Stimulated activated CD4-positive, alpha-beta T cell treated with anti-CD3 and anti-CD28 coated beads, Interleukin-1b, Interleukin-23, amount 100 ng/mL, for 1 hour (primary cell): ENCODE measurements at regions not wholly inside any gene's neighbourhood (a gene's known extent, or its start where the extent isn't known, plus 50 kb on each side); places are given as distances from the start of the nearest gene placed in this dataset.

ENCODE experiments used
- DNase-seq, 2 donors: peaks; one replicate each; pipeline ENCODE4 v3.0.0-alpha.2; 2020; ENCODE audit warnings: low read depth in 2 of 2

DNA sequence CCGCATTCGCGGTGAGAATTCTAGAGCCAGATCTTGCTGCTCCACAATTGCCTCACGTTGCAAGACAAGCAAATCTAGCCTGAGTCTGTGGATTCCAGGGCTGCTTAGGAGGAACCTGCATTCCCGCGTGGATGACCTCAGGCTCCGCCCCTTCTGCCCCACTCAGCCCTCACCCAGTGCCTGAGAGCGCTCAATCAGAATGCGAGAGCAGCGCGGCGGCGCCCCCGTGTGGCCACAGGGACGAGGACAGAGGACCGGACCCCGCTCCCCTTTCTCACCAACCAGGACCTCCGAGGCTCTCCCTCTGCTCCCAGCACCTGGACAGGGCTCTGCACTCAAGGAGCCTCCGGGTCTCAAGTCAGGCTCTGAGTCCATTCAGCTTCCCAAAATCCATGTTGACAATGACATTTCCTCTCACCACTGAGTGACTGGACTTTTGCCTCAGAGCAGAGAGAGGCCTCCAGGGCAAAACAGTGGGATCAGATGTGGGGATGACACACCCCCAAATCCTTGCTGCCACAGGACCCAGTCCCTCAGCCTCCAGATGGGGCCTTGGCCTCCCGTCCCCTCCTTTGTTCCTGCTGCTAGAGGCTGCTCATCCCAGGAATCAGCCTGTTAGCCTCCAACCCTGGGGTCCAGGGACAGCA is 52.0 kb downstream of the RPP21 start:
- DNase-seq, result peak; percentile 68 to 87

DNA sequence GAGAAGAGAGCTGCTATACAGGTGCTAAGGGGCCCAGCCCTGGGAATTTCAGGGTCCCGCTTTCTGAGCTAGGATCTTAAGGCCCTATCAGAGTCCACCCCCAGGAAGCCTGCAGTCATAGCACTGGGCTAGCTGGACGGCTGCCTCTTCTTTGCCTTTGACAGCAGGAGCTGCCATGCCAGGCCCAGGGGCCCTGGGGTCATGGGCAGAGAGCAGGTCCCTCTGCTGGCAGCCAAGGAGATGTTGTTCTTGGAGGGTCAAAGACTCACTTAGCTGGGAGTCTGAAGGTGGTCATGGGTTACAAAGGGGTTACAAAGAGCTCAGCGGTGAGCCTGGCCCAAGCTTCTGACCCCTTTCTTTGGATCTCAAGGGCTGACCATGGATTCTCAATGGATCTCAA is 52.7 kb downstream of the RPP21 start:
- no peak for DNase-seq

DNA sequence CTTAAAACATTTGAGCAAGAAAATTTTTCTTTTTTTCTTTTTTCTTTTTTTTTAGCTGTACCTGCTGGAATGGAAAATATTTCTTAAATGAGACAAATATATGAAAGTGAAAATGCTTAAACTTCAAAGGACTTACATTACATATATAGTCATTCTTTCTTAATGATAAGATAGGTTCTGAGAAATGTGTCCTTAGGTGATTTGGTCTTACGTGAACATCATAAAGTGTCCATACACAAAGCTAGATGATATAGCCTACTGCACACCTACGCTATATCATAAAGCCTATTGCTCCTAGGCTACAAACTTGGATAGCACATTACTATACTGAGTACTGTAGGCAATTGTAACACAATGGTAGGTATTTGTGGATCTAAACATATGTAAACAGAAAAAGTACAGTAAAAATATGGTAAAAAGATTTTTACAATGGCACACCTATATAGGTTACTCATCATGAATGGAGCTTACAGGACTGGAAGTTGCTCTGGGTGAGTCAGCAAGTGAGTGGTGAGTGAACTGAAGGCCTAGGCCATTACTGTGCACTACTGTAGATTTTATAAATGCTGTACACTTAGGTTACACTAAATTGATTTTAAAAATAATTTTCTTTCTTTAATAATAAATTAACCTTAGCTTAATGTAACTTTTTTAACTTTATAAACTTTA is 54.6 kb downstream of the RPP21 start:
- DNase-seq, result no peak

DNA sequence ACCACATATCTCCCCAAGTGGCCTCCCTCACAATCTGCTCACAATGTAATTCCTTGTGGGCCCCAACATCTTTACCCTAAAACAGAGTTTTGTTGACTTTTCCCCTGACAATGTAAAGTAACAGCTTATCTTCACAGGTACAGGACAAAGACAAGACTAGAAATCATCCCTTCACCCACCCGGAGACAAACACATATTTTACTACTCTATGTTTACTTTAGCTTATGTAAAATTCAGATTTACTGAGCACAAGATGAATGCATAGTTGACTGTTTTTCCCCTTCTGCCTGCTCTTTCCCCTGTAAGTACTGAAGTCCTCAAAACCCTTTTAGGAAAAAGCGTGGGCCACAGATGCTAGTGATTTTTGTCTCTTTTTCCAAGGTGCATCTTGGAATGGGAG is 61.0 kb downstream of the RPP21 start:
- DNase-seq, result no peak

DNA sequence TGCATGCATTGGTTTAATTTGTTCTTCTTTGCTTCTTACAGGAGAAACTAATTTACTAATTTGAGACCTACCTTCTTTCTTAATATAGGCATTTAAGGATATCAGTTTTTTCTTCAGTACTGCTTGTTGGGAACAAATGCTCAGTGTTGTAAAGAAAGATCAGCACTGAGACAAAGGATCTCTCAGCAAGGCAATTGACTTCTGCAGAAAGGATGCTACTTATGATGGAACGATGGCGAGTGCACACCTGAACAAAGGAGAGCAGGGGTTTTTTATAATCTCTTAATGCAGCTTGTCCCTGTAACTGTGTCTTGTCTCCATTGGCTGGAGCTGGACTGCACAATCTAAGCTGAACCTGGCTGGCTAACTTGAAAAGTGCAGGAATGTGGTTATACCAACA is 64.2 kb downstream of the RPP21 start:
- DNase-seq, result no peak

DNA sequence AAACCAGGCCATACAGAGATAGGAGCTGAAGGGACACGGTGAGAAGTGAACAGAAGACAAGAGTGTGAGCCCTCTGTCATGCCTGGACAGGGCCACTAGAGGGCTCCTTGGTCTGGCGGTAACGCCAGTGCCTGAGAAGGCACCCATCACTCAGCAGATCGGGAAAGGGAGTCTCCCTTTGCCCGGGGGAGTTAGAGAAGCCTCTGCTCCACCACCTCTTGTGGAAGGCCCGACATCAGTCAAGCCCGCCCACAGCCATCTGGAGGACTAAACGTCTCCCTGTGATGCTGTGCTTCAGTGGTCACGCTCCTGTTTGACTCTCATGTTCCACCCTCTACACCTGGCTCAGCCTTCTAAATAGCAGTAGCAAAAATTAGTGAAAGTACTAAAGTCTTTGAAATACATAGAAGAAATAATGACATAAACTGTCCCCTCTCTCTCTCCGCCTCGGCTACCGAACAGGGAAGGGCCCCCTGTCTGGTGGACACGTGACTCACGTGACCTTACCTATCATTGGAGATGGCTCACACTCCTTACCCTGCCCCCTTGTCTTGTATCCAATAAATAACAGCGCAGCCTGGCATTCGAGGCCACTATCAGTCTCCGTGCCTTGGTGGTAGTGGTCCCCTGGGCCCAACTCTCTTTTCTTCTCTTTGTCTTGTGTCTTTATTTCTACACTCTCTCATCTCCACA is 66.7 kb downstream of the RPP21 start:
- peak; percentile 17 to 19 for DNase-seq

DNA sequence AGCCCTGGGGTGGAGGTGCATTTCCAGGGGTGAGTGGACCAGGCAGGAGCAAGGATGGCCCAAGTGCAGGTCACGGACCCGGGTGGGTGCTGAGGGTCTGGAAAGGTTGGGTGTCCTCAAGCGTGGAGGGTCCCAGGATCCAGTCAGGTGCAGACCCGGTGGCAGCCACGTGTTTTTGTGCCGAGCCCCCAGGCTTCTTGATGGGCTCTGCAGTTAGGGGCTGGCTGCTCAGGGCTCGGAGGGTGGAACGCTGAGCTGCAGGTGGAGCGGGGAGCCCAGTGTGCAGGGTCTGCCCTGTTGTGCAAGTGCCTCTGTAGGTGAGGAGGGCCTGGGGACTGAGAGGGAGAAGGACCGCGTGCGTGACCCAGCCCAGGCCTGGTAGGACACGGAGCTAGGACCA is 70.9 kb upstream of the HLA-E start:
- DNase-seq, result no peak

DNA sequence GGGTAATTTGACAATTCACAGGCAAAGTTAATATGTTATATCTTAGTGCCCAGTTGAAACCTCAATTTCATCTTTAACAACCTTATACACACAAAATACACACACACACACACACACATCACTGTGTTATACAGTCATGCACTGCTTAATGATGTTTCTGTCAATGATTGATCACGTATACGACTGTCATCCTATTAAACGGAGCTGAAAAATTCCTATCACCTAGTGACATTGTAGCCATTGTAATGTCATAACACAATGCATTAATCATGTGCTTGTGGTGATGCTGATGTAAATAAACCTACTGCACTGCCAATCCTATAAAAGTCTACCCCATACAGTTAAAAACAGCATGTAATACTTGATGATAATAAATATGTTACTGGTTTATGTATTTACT is 64.8 kb upstream of the HLA-E start:
- DNase-seq, result no peak
